Keratinocyte (primary cell): ENCODE measurements at regions not wholly inside any gene's neighbourhood (a gene's known extent, or its start where the extent isn't known, plus 50 kb on each side); places are given as distances from the start of the nearest gene placed in this dataset.

Source experiments
- DNase-seq: peaks from one replicate; pipeline ENCODE4 v3.0.0-alpha.2; 2011; ENCODE audit warnings: low read depth, missing footprints, low spot score
- FAIRE-seq: peaks from 2 replicates; lab custom pipeline; 2011; peaks lifted over from hg19 to GRCh38; lab: Jason Lieb, UNC
- H2AFZ ChIP-seq: 2 replicates; pipeline ENCODE4 v1.6.0; 2012; ENCODE audit warnings: low read length, control low read depth, inconsistent platforms; ENCODE audit not compliant: control insufficient read depth
- H3K27ac ChIP-seq: 2 replicates; pipeline ENCODE4 v1.5.1; 2011; ENCODE audit warnings: low read length; ENCODE audit not compliant: control insufficient read depth, insufficient read depth
- H3K27me3 ChIP-seq: 3 replicates; pipeline ENCODE4 v1.6.0; 2011; ENCODE audit warnings: low read length; ENCODE audit not compliant: control insufficient read depth, insufficient read depth; ENCODE audit errors: extremely low read depth
- H3K36me3 ChIP-seq, 2 experiments: 2 replicates in 1 of 2; 3 replicates in 1 of 2; pipeline ENCODE4 v1.5.1; 2011; ENCODE audit warnings: low read length in 2 of 2, mild to moderate bottlenecking in 1 of 2; ENCODE audit not compliant: control insufficient read depth in 2 of 2, insufficient read depth in 2 of 2; ENCODE audit errors: extremely low read depth in 1 of 2
- H3K4me1 ChIP-seq: 3 replicates; pipeline ENCODE4 v1.5.1; 2011; ENCODE audit warnings: low read length; ENCODE audit not compliant: control insufficient read depth, insufficient read depth; ENCODE audit errors: extremely low read depth
- H3K4me2 ChIP-seq: 3 replicates; pipeline ENCODE4 v1.6.0; 2011; ENCODE audit warnings: low read depth, low read length; ENCODE audit not compliant: control insufficient read depth, insufficient read depth; ENCODE audit errors: extremely low read depth
- H3K4me3 ChIP-seq, 3 experiments: fragments of 200-600 bp in 1 of 3; sonication (generic) in 1 of 3; 2 replicates in 2 of 3; 3 replicates in 1 of 3; pipeline ENCODE4 v1.5.1; 2011 to 2016; ENCODE audit warnings: low read length in 3 of 3, mild to moderate bottlenecking in 3 of 3, control low read depth in 2 of 3, inconsistent platforms in 1 of 3, low read depth in 1 of 3, mixed read lengths in 1 of 3, mixed run types in 1 of 3, moderate library complexity in 1 of 3; ENCODE audit not compliant: control insufficient read depth in 2 of 3, insufficient read depth in 2 of 3; ENCODE audit errors: extremely low read depth in 1 of 3
- H3K79me2 ChIP-seq: 2 replicates; pipeline ENCODE4 v1.6.0; 2012; ENCODE audit warnings: low read length; ENCODE audit not compliant: control insufficient read depth, insufficient read depth
- H3K9ac ChIP-seq: 3 replicates; pipeline ENCODE4 v1.6.0; 2011; ENCODE audit warnings: low read length; ENCODE audit not compliant: control insufficient read depth, insufficient read depth; ENCODE audit errors: extremely low read depth
- H3K9me1 ChIP-seq: 3 replicates; pipeline ENCODE4 v1.6.0; 2011; ENCODE audit warnings: low read length; ENCODE audit not compliant: control insufficient read depth, insufficient read depth; ENCODE audit errors: extremely low read depth
- H3K9me3 ChIP-seq: 2 replicates; pipeline ENCODE4 v1.5.1; 2012; ENCODE audit warnings: low read depth, low read length; ENCODE audit not compliant: control insufficient read depth
- H4K20me1 ChIP-seq: 3 replicates; pipeline ENCODE4 v1.6.0; 2011; ENCODE audit warnings: low read length; ENCODE audit not compliant: control insufficient read depth, insufficient read depth; ENCODE audit errors: extremely low read depth
- EZH2 ChIP-seq: IDR thresholded peaks from one replicate; pipeline ENCODE4 v1.6.1; 2012; ENCODE audit warnings: inconsistent platforms, mild to moderate bottlenecking, low read length, moderate library complexity
- dilution Hi-C: fragments of 300-500 bp; cut with MboI; formaldehyde crosslinking; loops from one replicate; pipeline ENCODE4 v1.7.0; 2020; ENCODE audit warnings: low sequenced_read_pairs; ENCODE audit not compliant: extremely low pct_ligation_motif_present
- TF ChIP-seq, protein P1 (sequence below), 3 experiments: IDR thresholded peaks in 1 of 3; conservative IDR thresholded peaks in 1 of 3; optimal IDR thresholded peaks in 1 of 3; 2 replicates in 2 of 3; 3 replicates in 1 of 3; pipeline versions ENCODE3 to v1.5.1; 2011; ENCODE audit warnings: low read length in 3 of 3, mild to moderate bottlenecking in 3 of 3, moderate library complexity in 2 of 3, control low read depth in 1 of 3, inconsistent platforms in 1 of 3; ENCODE audit not compliant: insufficient read depth in 2 of 3; ENCODE audit errors: extremely low read depth in 1 of 3

DNA sequence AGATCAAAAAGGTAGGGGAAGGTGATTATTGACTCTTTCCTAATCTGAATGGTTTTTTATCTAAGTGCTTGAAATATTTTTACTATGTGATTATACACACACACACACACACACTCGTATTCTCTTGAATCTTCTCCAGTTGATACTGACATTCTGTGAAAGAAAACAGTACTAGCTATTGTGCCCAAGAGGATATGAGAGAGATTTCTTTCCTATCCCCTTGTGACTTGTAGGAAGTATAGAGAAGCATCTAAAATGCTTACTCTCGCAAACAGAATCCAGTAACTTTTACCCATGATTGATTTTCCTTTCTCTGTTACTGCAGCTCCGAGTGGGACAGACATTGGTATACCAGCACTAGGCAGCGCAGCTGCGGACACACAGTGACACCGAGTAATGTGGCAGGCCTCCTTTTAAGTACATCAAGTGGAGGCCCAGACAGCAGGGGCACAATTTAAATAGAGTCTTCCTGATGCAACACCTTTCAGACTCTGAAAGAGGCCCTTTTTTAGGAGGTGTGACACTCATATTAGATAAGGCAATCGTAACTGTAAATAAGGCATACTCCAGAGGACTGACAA lies 421.0 kb upstream of the CNTN4 start:
- Histone ChIP-seq H3K4me2 (no peak overlapping the region), H3K36me3 (no peaks in the 10 kb centered on the region), H3K27me3 (no peaks in the 10 kb centered on the region), H3K9ac (no peak overlapping the region), H3K9me1 (no peaks in the 10 kb centered on the region), H2AFZ (no peak overlapping the region), H3K79me2 (no peaks in the 10 kb centered on the region), H4K20me1 (no peaks in the 10 kb centered on the region), H3K4me1 (no peaks in the 10 kb centered on the region), H3K27ac (no peak overlapping the region), H3K9me3 (no peaks in the 10 kb centered on the region), H3K4me3 (no peak overlapping the region)
- DNase-seq = no peak
- TF ChIP-seq, protein P1, sequence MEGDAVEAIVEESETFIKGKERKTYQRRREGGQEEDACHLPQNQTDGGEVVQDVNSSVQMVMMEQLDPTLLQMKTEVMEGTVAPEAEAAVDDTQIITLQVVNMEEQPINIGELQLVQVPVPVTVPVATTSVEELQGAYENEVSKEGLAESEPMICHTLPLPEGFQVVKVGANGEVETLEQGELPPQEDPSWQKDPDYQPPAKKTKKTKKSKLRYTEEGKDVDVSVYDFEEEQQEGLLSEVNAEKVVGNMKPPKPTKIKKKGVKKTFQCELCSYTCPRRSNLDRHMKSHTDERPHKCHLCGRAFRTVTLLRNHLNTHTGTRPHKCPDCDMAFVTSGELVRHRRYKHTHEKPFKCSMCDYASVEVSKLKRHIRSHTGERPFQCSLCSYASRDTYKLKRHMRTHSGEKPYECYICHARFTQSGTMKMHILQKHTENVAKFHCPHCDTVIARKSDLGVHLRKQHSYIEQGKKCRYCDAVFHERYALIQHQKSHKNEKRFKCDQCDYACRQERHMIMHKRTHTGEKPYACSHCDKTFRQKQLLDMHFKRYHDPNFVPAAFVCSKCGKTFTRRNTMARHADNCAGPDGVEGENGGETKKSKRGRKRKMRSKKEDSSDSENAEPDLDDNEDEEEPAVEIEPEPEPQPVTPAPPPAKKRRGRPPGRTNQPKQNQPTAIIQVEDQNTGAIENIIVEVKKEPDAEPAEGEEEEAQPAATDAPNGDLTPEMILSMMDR (optimal IDR thresholded peaks at IDR 0.05 in 1 of 3, IDR thresholded peaks at IDR 0.05 in 1 of 3, conservative IDR thresholded peaks at IDR 0.05 in 1 of 3; ENCODE audit: extremely low read depth in 1 of 3, insufficient read depth in 2 of 3, low read length in 3 of 3) = no peak
- no peak for TF ChIP-seq EZH2
- dilution Hi-C loops = no loop called here
- no peak for FAIRE-seq

- FAIRE-seq (no peak), DNase-seq (no peak)
- no peaks in the 10 kb centered on the region for H3K9me1 ChIP-seq
- no peak overlapping the region for H3K4me2 ChIP-seq
- dilution Hi-C loops = no loop called here
- H4K20me1 ChIP-seq = no peaks in the 10 kb centered on the region
- H3K4me3 ChIP-seq = no peak overlapping the region
- H3K27ac ChIP-seq = no peak overlapping the region
- H3K36me3 ChIP-seq = no peaks in the 10 kb centered on the region
- no peaks in the 10 kb centered on the region for H3K4me1 ChIP-seq
- no peak overlapping the region for H3K9ac ChIP-seq
- H3K27me3 ChIP-seq = no peaks in the 10 kb centered on the region
- H3K79me2 ChIP-seq = no peaks in the 10 kb centered on the region
- H2AFZ ChIP-seq = no peak overlapping the region
- TF ChIP-seq, protein P1 (optimal IDR thresholded peaks at IDR 0.05 in 1 of 3, IDR thresholded peaks at IDR 0.05 in 1 of 3, conservative IDR thresholded peaks at IDR 0.05 in 1 of 3; ENCODE audit: extremely low read depth in 1 of 3, insufficient read depth in 2 of 3, low read length in 3 of 3) = no peak
- TF ChIP-seq EZH2 = no peak
- H3K9me3 ChIP-seq = no peaks in the 10 kb centered on the region
Measured at GRCh38 chr3:1692428-1692827, 406.2 kb upstream of the CNTN4 start.
